Choroid plexus epithelial cell (primary cell): ENCODE measurements at regions not wholly inside any gene's neighbourhood (a gene's known extent, or its start where the extent isn't known, plus 50 kb on each side); places are given as distances from the start of the nearest gene placed in this dataset.
A peak's percentile ranks its signal among the peaks of the same experiment; 100 is the strongest.

Experiments
- DNase-seq: peaks from one replicate; pipeline ENCODE4 v3.0.0-alpha.2; 2010; ENCODE audit warnings: low read depth
- H3K4me3 ChIP-seq: 2 replicates; pipeline ENCODE4 v1.5.1; 2011; ENCODE audit warnings: low read depth, mild to moderate bottlenecking, control low read depth, low read length, moderate library complexity
- CTCF ChIP-seq: conservative IDR thresholded peaks from 2 replicates; pipeline ENCODE4 v1.5.1; 2011; ENCODE audit warnings: low read depth, mild to moderate bottlenecking, control low read depth, inconsistent platforms, low read length, moderate library complexity

DNA sequence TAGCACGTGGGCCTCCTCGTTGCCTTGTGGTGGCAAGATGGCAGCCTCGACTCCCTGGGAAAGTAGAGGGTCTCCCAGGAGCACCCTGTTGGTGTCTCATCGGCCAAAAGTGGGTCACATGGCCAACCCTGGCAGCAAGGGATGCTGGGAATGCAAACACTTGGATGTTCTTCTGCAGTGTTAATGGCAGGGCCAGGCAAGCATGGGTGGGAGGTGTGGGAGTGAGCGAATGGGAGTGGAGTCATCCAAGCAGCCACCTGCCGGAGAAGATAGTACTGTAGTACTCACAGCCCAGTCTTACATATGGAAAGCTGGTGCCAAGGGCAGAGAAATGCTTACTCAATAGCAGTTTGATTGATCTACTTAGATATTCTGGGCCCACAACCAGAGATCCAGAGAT, 122.2 kb downstream of the INHBB start:
- DNase-seq, result no peak
- no peak for TF ChIP-seq CTCF
- no peak overlapping the region for H3K4me3 ChIP-seq

DNA sequence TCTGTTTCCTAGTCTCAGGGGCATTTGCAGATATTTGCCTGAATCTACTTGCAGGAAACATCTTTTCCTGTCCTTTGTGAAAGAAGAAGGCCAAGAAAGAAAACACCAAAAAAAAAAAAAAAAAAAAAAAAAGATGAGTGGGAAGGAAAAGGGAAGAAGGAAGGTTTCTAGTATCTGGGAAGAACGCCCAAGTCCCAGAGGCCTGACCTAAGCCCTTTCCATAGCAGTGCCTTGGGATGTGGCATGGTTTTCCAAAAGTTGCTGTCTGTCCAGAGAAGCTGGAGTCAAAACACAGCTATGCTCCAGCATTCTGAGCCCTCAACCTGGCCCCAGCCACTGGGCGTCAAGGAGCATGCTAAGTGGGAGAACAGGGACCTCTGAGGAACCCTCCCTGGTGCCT, 123.5 kb downstream of the INHBB start:
- DNase-seq, result no peak
- TF ChIP-seq CTCF, result no peak
- no peak overlapping the region for H3K4me3 ChIP-seq

- H3K4me3 ChIP-seq, result no peak overlapping the region
- no peak for TF ChIP-seq CTCF
- peak; percentile 93 for DNase-seq
Measured at GRCh38 chr2:120470041-120470965, 124.4 kb downstream of the INHBB start.

DNA sequence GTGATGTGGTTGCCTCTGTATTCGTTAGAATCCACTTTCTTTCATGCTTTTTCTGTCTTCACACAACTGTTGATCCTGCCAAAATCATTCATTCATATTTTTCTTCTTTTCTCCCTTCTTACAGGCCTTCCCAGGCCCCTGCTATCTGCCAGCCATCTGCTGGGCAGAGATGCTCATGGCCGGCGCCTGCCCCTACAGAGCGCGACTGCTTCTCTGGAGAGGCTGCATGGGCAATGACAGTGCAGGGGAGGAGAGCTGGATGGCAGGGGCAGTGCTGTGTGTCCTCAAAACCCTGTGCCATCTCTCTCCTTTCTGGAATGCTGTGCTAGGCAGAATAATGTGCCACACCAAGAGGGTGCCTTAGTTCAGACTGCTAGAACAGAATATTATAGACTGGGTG, 125.2 kb downstream of the INHBB start:
- no peak for DNase-seq
- no peak overlapping the region for H3K4me3 ChIP-seq
- no peak for TF ChIP-seq CTCF

- DNase-seq, result no peak
- TF ChIP-seq CTCF, result no peak
- no peak overlapping the region for H3K4me3 ChIP-seq
Measured at GRCh38 chr2:120472031-120472430, 126.1 kb downstream of the INHBB start.

DNA sequence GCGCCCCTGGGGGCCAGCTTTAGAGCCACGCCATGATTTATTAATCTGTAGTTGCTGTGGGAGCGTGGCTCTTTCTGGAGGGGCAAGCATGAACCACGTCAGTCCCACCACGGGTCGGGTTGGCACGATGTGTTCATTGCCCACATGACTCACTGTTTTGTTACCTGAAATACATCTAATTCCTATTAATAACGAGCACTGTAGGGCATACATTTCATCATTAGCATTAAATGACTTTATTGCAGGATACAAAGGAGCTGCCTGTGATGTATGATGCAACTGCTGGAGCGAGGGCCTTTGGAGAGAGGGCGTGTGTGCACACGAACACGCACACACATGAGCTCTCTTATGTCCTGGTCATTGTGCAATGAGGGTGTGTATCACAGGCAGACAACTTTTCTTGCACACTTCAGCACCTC, 127.0 kb downstream of the INHBB start:
- no peak for TF ChIP-seq CTCF
- DNase-seq, result no peak
- no peak overlapping the region for H3K4me3 ChIP-seq
